Keratinocyte (primary cell): ENCODE measurements at regions not wholly inside any gene's neighbourhood (a gene's known extent, or its start where the extent isn't known, plus 50 kb on each side); places are given as distances from the start of the nearest gene placed in this dataset.

Experiments
- DNase-seq: peaks from one replicate; pipeline ENCODE4 v3.0.0-alpha.2; 2011; ENCODE audit warnings: low read depth, missing footprints, low spot score
- FAIRE-seq: peaks from 2 replicates; lab custom pipeline; 2011; peaks lifted over from hg19 to GRCh38; lab: Jason Lieb, UNC
- H2AFZ ChIP-seq: 2 replicates; pipeline ENCODE4 v1.6.0; 2012; ENCODE audit warnings: low read length, control low read depth, inconsistent platforms; ENCODE audit not compliant: control insufficient read depth
- H3K27ac ChIP-seq: 2 replicates; pipeline ENCODE4 v1.5.1; 2011; ENCODE audit warnings: low read length; ENCODE audit not compliant: control insufficient read depth, insufficient read depth
- H3K27me3 ChIP-seq: 3 replicates; pipeline ENCODE4 v1.6.0; 2011; ENCODE audit warnings: low read length; ENCODE audit not compliant: control insufficient read depth, insufficient read depth; ENCODE audit errors: extremely low read depth
- H3K36me3 ChIP-seq, 2 experiments: 2 replicates in 1 of 2; 3 replicates in 1 of 2; pipeline ENCODE4 v1.5.1; 2011; ENCODE audit warnings: low read length in 2 of 2, mild to moderate bottlenecking in 1 of 2; ENCODE audit not compliant: control insufficient read depth in 2 of 2, insufficient read depth in 2 of 2; ENCODE audit errors: extremely low read depth in 1 of 2
- H3K4me1 ChIP-seq: 3 replicates; pipeline ENCODE4 v1.5.1; 2011; ENCODE audit warnings: low read length; ENCODE audit not compliant: control insufficient read depth, insufficient read depth; ENCODE audit errors: extremely low read depth
- H3K4me2 ChIP-seq: 3 replicates; pipeline ENCODE4 v1.6.0; 2011; ENCODE audit warnings: low read depth, low read length; ENCODE audit not compliant: control insufficient read depth, insufficient read depth; ENCODE audit errors: extremely low read depth
- H3K4me3 ChIP-seq, 3 experiments: fragments of 200-600 bp in 1 of 3; sonication (generic) in 1 of 3; 2 replicates in 2 of 3; 3 replicates in 1 of 3; pipeline ENCODE4 v1.5.1; 2011 to 2016; ENCODE audit warnings: low read length in 3 of 3, mild to moderate bottlenecking in 3 of 3, control low read depth in 2 of 3, inconsistent platforms in 1 of 3, low read depth in 1 of 3, mixed read lengths in 1 of 3, mixed run types in 1 of 3, moderate library complexity in 1 of 3; ENCODE audit not compliant: control insufficient read depth in 2 of 3, insufficient read depth in 2 of 3; ENCODE audit errors: extremely low read depth in 1 of 3
- H3K79me2 ChIP-seq: 2 replicates; pipeline ENCODE4 v1.6.0; 2012; ENCODE audit warnings: low read length; ENCODE audit not compliant: control insufficient read depth, insufficient read depth
- H3K9ac ChIP-seq: 3 replicates; pipeline ENCODE4 v1.6.0; 2011; ENCODE audit warnings: low read length; ENCODE audit not compliant: control insufficient read depth, insufficient read depth; ENCODE audit errors: extremely low read depth
- H3K9me1 ChIP-seq: 3 replicates; pipeline ENCODE4 v1.6.0; 2011; ENCODE audit warnings: low read length; ENCODE audit not compliant: control insufficient read depth, insufficient read depth; ENCODE audit errors: extremely low read depth
- H3K9me3 ChIP-seq: 2 replicates; pipeline ENCODE4 v1.5.1; 2012; ENCODE audit warnings: low read depth, low read length; ENCODE audit not compliant: control insufficient read depth
- H4K20me1 ChIP-seq: 3 replicates; pipeline ENCODE4 v1.6.0; 2011; ENCODE audit warnings: low read length; ENCODE audit not compliant: control insufficient read depth, insufficient read depth; ENCODE audit errors: extremely low read depth
- CTCF ChIP-seq, 3 experiments: IDR thresholded peaks in 1 of 3; conservative IDR thresholded peaks in 1 of 3; optimal IDR thresholded peaks in 1 of 3; 2 replicates in 2 of 3; 3 replicates in 1 of 3; pipeline versions ENCODE3 to v1.5.1; 2011; ENCODE audit warnings: low read length in 3 of 3, mild to moderate bottlenecking in 3 of 3, moderate library complexity in 2 of 3, control low read depth in 1 of 3, inconsistent platforms in 1 of 3; ENCODE audit not compliant: insufficient read depth in 2 of 3; ENCODE audit errors: extremely low read depth in 1 of 3
- EZH2 ChIP-seq: IDR thresholded peaks from one replicate; pipeline ENCODE4 v1.6.1; 2012; ENCODE audit warnings: inconsistent platforms, mild to moderate bottlenecking, low read length, moderate library complexity
- dilution Hi-C: fragments of 300-500 bp; cut with MboI; formaldehyde crosslinking; loops from one replicate; pipeline ENCODE4 v1.7.0; 2020; ENCODE audit warnings: low sequenced_read_pairs; ENCODE audit not compliant: extremely low pct_ligation_motif_present

DNA sequence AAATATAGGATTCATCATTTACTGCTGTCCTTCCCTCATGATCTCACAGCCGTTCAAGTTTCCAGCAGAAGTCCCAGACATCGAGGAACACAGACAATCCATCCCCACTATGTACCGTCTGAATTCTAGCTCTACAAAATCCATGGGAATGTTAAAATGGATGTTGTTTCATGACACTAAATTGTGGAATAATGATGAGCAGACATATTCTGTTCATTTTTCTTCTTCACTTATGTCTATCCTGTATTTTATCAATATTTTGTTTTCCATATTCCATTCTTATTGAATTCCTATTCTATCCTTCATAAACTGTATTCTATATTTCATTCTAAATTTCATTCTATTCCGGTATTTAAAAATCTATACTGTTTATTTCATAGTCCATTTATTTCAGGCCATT lies 71.8 kb downstream of the NUDT10 start:
- dilution Hi-C loops, result no loop called here

DNA sequence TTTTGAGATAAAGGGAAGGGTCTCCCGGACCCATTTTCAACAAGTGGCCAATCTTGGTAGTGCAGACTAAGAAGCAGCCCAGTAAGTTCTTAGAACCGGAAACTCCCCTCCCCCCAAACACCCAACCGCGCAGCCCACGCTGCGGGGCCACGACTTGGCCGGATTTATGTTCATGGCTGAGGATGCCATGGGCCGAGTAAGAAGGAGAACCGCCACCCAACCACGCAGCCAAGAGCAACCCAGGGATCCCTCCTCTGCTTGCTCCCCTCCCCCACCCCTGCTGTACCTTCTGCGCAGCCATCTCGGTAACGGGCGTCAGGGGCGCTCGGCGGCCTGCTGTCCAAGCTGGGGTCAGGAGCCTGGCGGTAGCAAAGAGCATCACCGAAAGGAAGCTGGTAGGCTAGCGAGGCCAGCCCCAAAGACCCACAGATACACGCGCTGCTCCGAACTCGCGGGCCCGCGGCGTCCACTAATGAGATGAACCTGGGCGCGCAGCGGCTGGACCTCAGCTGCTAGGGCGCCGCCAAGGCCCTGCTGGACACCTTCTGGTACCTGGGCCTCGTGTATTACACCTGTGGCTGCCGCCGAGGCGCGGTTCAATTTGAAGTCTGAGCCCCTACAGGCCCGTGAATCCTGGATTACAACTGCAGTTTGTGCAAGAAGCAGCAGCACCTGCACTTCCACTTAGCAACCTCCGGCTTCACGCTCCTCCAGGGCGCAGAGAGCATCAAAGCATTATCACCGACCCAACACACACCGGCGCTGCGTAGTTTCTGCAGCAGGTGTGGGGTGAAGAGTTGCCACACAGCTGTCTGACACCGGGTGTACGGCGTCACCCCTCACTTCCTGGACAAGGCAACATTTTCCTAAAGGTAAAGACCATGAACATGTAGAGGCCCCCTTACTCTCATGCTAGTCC lies 63.4 kb downstream of the NUDT10 start:
- H4K20me1 ChIP-seq, result no peaks in the 10 kb centered on the region
- H3K9me1 ChIP-seq, result no peaks in the 10 kb centered on the region
- no peaks in the 10 kb centered on the region for H3K4me1 ChIP-seq
- H3K9me3 ChIP-seq, result no peaks in the 10 kb centered on the region
- peak overlapping the region; percentile 34 for H3K4me2 ChIP-seq
- H3K4me3 ChIP-seq, result no peak overlapping the region
- H3K79me2 ChIP-seq, result no peaks in the 10 kb centered on the region
- no peak overlapping the region for H3K9ac ChIP-seq
- no peak overlapping the region for H3K27ac ChIP-seq
- no peaks in the 10 kb centered on the region for H3K36me3 ChIP-seq
- DNase-seq (no peak), FAIRE-seq (no peak)
- H3K27me3 ChIP-seq, result no peaks in the 10 kb centered on the region
- no peak overlapping the region for H2AFZ ChIP-seq
- TF ChIP-seq CTCF (optimal IDR thresholded peaks at IDR 0.05 in 1 of 3, IDR thresholded peaks at IDR 0.05 in 1 of 3, conservative IDR thresholded peaks at IDR 0.05 in 1 of 3; ENCODE audit: extremely low read depth in 1 of 3, insufficient read depth in 2 of 3, low read length in 3 of 3) (no peak), EZH2 (no peak)
- dilution Hi-C loops, result no loop called here

More for the DNA sequence above, 71.8 kb downstream of the NUDT10 start:
- Histone ChIP-seq H3K4me1 (no peaks in the 10 kb centered on the region), H2AFZ (no peak overlapping the region), H3K27ac (no peak overlapping the region), H3K9me1 (no peaks in the 10 kb centered on the region), H3K4me2 (no peak overlapping the region), H3K79me2 (no peaks in the 10 kb centered on the region), H3K4me3 (no peak overlapping the region), H4K20me1 (no peaks in the 10 kb centered on the region), H3K9me3 (no peaks in the 10 kb centered on the region), H3K36me3 (no peaks in the 10 kb centered on the region), H3K9ac (no peak overlapping the region), H3K27me3 (no peaks in the 10 kb centered on the region)
- TF ChIP-seq EZH2, result no peak
- no peak for TF ChIP-seq CTCF (optimal IDR thresholded peaks at IDR 0.05 in 1 of 3, IDR thresholded peaks at IDR 0.05 in 1 of 3, conservative IDR thresholded peaks at IDR 0.05 in 1 of 3; ENCODE audit: extremely low read depth in 1 of 3, insufficient read depth in 2 of 3, low read length in 3 of 3)
- no peak for DNase-seq
- FAIRE-seq, result no peak
